Heart right ventricle (tissue), 16 donors: ENCODE measurements at regions not wholly inside any gene's neighbourhood (a gene's known extent, or its start where the extent isn't known, plus 50 kb on each side); places are given as distances from the start of the nearest gene placed in this dataset.

ENCODE experiments used
- ATAC-seq, 8 donors: fragments of 200-7000 bp; cut with Tn5 transposase; one replicate each; pipeline ENCODE4 v1.9.1; 2020; ENCODE audit warnings: mild to moderate bottlenecking in 8 of 8, moderate library complexity in 8 of 8, moderate number of reproducible peaks in 1 of 8
- DNase-seq, 2 donors: peaks; one replicate each; pipeline ENCODE4 v3.0.0-alpha.2; 2020
- H3K27ac ChIP-seq, 10 donors: fragments of 200-600 bp; sonication (generic) in 2 of 10; one replicate each; pipeline versions ENCODE4 v1.5.0 to v1.8.0; 2020 to 2022; ENCODE audit warnings: mild to moderate bottlenecking in 3 of 10
- H3K27me3 ChIP-seq, 7 donors: fragments of 200-600 bp; one replicate each; pipeline ENCODE4 v1.8.0; 2021 to 2022; ENCODE audit warnings: mild to moderate bottlenecking in 2 of 7
- H3K36me3 ChIP-seq, 9 donors: fragments of 200-600 bp; sonication (generic) in 1 of 9; one replicate each; pipeline versions ENCODE4 v1.5.0 to v1.8.0; 2020 to 2022; ENCODE audit warnings: mild to moderate bottlenecking in 2 of 9
- H3K4me1 ChIP-seq, 9 donors: fragments of 200-600 bp; sonication (generic) in 1 of 9; one replicate each; pipeline versions ENCODE4 v1.5.0 to v1.8.0; 2020 to 2022; ENCODE audit warnings: mild to moderate bottlenecking in 4 of 9
- H3K4me3 ChIP-seq, 10 donors: fragments of 200-600 bp; sonication (generic) in 2 of 10; one replicate each; pipeline versions ENCODE4 v1.5.0 to v1.8.0; 2020 to 2022; ENCODE audit warnings: mild to moderate bottlenecking in 7 of 10, moderate library complexity in 2 of 10
- H3K9me3 ChIP-seq, 11 donors: fragments of 200-600 bp in 10 of 11; sonication (generic) in 2 of 11; one replicate each; pipeline versions ENCODE4 v1.5.0 to v1.8.0; 2013 to 2022; ENCODE audit warnings: mild to moderate bottlenecking in 2 of 11, control low read depth in 1 of 11, moderate library complexity in 1 of 11
- CTCF ChIP-seq, 9 donors: fragments of 200-600 bp; sonication (generic) in 2 of 9; IDR thresholded peaks; one replicate each; pipeline versions ENCODE4 v1.5.0 to v1.8.0; 2021 to 2022; ENCODE audit warnings: antibody characterized with exemption in 9 of 9, mild to moderate bottlenecking in 5 of 9, moderate library complexity in 1 of 9
- WGBS, 2 donors: extraction: QIAGEN DNeasy Blood & Tissue Kit; methylation state at CpG; one replicate each; pipeline ENCODE4 v1.1.7; 2013; ENCODE audit warnings: inconsistent platforms in 1 of 2; 5-methylcytosine and 5-hydroxymethylcytosine counted together
- intact Hi-C, 10 donors: fragments of 100-400 bp; cut with DNase I; formaldehyde crosslinking; loops; one replicate each; pipeline versions ENCODE4 v1.11.1 to v1.14.2; 2022
- donor health status: Arrhythmogenic right ventricular cardiomyopathy.
- donor health status: ischemic (EF 13 %, LVEDD 7.1; RV severe dilation, severe dysfunction).
- donor health status: healthy with polysubstance abuse.
- donor health status: DM: no; HTN: yes; CAD: no.
- donor health status: DM: no; HTN: no; CAD: no.
- donor health status: ischemic (EF 25% LVEDD 6.9; RV normal size, moderate dysfunction).
- donor health status: ischemic (EF 25% LVEDD 5.7; RV mildly dilated, moderate dysfunction).
- donor health status: healthy.
- donor health status: DM: yes; HTN: yes; CAD: no.
- donor health status: Ischemic cardiomyopathy.
- donor health status: ischemic (EF 35%, LVEDD 5.7; RV mildly dilated, moderate dysfunction).
- donor health status: nonischemic (EF 11% LVEDD 7.7; RV severe dilation, severe dysfunction).
- donor health status: DM: yes; HTN: yes; CAD: no.
- donor health status: PGD.
- donor health status: ischemic (EF 29% LVEDD 5.4; RV normal size, mild dysfunction).
- donor health status: nonischemic (EF 23%, LVEDD 6.1; RV moderate dilation, normal function).

DNA sequence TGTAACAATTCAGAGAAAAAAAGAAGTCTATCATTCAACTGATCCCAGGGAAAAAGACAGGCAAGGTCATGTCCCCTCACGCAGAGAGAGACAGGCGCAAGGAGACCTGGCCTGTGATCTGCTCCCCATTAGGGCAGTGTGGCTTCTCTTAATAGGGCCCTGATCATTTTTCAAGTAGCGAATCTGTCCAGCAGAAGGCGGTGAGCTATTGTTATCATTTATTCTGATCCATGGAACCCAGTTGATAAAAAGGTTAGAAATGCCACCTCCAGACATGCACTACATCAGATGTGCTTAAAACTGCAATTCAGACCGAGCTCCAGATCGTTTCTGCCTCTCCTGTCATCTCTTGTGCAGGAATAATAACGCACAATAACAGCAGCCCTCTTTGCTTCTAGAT, 1025.6 kb upstream of the PIK3C3 start:
- no peaks in the 10 kb centered on the region for H3K27me3 ChIP-seq
- no peaks in the 10 kb centered on the region for H3K4me1 ChIP-seq
- DNase-seq (no peak), ATAC-seq (no peak)
- H3K27ac ChIP-seq: no peak overlapping the region
- H3K36me3 ChIP-seq: no peaks in the 10 kb centered on the region
- H3K9me3 ChIP-seq: no peaks in the 10 kb centered on the region
- TF ChIP-seq CTCF (IDR thresholded peaks at IDR 0.05): no peak
- H3K4me3 ChIP-seq: no peak overlapping the region
- intact Hi-C loops: no loop called here
- WGBS, 2 donors: 78 to 82% methylated on average over 7 of the region's 7 CpGs

DNA sequence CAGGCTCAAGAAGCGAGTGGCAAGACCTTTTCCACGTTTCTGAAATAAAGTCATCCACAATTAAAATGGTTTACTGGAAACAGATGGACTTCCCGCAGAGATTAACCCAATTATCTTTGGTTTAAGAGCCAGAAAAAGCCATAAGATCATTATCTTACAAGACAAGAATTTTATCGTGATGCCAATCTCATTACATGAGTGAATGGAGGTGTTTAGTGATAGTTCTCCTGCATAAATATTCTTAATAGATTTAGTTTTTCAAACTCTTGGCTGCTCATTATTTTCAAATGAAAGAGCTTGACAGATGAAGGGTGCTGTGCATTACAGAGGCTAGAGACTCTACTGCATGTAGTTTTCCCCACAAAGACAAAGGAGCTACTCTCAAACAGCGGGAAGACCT, 1028.4 kb upstream of the PIK3C3 start:
- intact Hi-C loops: no loop called here
- ATAC-seq: no peak

DNA sequence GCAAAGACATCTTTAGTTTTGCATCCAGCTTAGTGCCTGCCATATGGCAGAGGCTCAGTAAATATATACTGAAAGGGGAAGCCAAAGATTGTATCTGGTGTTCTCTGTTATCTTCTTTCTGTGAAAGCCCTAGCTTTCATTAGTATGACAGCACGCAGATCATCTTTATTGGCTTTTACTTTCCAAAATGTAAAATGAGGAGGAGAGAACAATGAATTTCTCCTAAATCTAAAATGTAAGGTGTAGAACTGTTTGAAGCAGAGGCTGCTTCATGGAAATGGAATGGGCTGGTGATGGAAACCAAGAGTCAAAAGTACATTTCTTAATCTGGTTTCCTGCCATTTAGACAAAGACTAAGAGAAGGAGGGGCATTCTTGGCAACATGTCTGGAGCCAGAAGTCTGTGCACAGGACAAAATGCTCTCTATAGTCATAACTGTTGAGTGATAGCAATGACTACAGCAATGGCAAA, 1029.9 kb upstream of the PIK3C3 start:
- ATAC-seq (no peak), DNase-seq (no peak)
- H3K4me3 ChIP-seq: no peak overlapping the region
- H3K9me3 ChIP-seq: no peaks in the 10 kb centered on the region
- no peak for TF ChIP-seq CTCF (IDR thresholded peaks at IDR 0.05)
- no peaks in the 10 kb centered on the region for H3K36me3 ChIP-seq
- intact Hi-C loops: no loop called here
- no peaks in the 10 kb centered on the region for H3K27me3 ChIP-seq
- H3K4me1 ChIP-seq: no peaks in the 10 kb centered on the region
- 92 to 95% methylated on average over 1 of the region's 1 CpG for WGBS, 2 donors
- no peak overlapping the region for H3K27ac ChIP-seq

More for the DNA sequence above, 1028.4 kb upstream of the PIK3C3 start:
- Histone ChIP-seq H3K36me3 (no peaks in the 10 kb centered on the region), H3K9me3 (no peaks in the 10 kb centered on the region), H3K4me1 (no peaks in the 10 kb centered on the region), H3K27me3 (no peaks in the 10 kb centered on the region), H3K4me3 (no peak overlapping the region), H3K27ac (no peak overlapping the region)
- no peak for TF ChIP-seq CTCF (IDR thresholded peaks at IDR 0.05)
- 84 to 89% methylated on average over 5 of the region's 5 CpGs for WGBS, 2 donors
- no peak for DNase-seq

DNA sequence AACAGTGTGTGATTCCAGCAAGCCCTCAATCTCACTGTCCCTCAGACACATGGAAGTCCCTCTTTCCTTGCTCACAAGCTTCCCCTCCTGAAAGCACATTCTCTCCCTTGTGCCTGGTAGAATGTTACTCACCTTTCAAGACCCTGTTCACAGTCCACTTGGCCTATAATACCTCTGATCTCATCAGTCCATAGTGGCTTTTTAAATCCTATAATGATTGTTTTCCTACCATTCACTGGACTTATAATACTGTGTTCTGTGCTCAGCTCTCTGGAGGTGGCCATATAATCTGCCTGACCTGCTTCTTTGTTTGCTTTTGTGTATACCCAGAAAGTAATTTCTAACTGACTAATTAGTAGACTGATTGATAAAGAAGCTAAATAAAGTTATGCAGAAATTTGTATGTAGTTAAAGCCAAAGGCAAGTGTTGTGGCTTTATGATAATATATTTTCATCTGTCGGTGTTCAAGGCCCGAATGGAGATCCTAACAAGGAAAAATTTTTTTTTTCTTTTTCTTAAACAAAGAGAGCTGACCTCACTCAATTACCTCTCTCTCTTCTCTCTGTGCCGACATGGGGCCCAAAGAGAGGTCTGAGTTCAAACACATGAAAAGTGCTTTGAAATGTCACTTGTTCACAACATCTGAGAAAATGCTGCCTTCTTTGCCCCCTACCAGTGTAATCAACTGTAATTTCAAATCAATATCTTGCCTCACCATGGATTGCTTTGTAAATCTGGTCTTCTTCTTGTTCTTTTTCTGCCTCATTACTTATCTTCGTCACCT, 1033.0 kb upstream of the PIK3C3 start:
- Histone ChIP-seq H3K27ac (no peak overlapping the region), H3K4me1 (no peaks in the 10 kb centered on the region), H3K27me3 (no peaks in the 10 kb centered on the region), H3K36me3 (no peaks in the 10 kb centered on the region), H3K9me3 (no peaks in the 10 kb centered on the region), H3K4me3 (no peak overlapping the region)
- no peak for TF ChIP-seq CTCF (IDR thresholded peaks at IDR 0.05)
- 83 to 91% methylated on average over 4 of the region's 4 CpGs for WGBS, 2 donors
- DNase-seq (no peak), ATAC-seq (no peak)
- intact Hi-C loops: no loop called here
